HCT116 (cell line): ENCODE measurements at regions not wholly inside any gene's neighbourhood (a gene's known extent, or its start where the extent isn't known, plus 50 kb on each side); places are given as distances from the start of the nearest gene placed in this dataset.

Source experiments
- ATAC-seq: fragments of 200-7000 bp; cut with Tn5 transposase; 2 replicates; pipeline ENCODE4 v1.9.1; 2020; ENCODE audit warnings: mild to moderate bottlenecking, moderate library complexity
- BruUV-seq: library from RNA; stranded (reverse); fragments of 400-500 nt; replicated peaks from 2 replicates; lab custom pipeline; 2021; lab: Mats Ljungman, UMichigan
- CTCF ChIA-PET: fragments of 300-600 bp; sonication (Branson Sonifier 250); formaldehyde crosslinking; loops from one replicate; lab custom pipeline; 2021; ENCODE audit warnings: antibody characterized with exemption; lab: Charles Lee
- POLR2A ChIA-PET: fragments of 300-600, 350-600 bp; sonication (Branson Sonifier 250); formaldehyde crosslinking; loops from one replicate; lab custom pipeline; 2021; ENCODE audit warnings: antibody characterized with exemption; lab: Charles Lee
- RAD21 ChIA-PET, 2 experiments: fragments of 300-600 bp; sonication (Branson Sonifier 250); formaldehyde crosslinking; loops; one replicate each; lab custom pipeline; 2023; ENCODE audit warnings: low total read pairs in 2 of 2; ENCODE audit not compliant: uncharacterized antibody in 2 of 2, unreplicated experiment in 2 of 2, low non-redundant PET in 1 of 2; lab: Charles Lee
- DNase-seq: peaks from one replicate; pipeline ENCODE4 v3.0.0-alpha.2; 2010; ENCODE audit warnings: low read depth, low spot score
- H2AFZ ChIP-seq: fragments of 200-600 bp; shearing (Covaris generic), sonication (generic); 2 replicates; pipeline ENCODE4 v1.6.1; 2017; ENCODE audit warnings: low read depth, mixed run types, mixed read lengths, antibody characterized with exemption, low read length; ENCODE audit not compliant: poor library complexity, severe bottlenecking
- H3K27ac ChIP-seq: 2 replicates; pipeline ENCODE4 v1.5.1; 2012; ENCODE audit warnings: low read depth, low read length
- H3K27me3 ChIP-seq: fragments of 200-600 bp; sonication (generic); 2 replicates; pipeline ENCODE4 v1.6.1; 2016; ENCODE audit warnings: mixed run types, low read length, mixed read lengths; ENCODE audit not compliant: insufficient read depth
- H3K36me3 ChIP-seq, 2 experiments: fragments of 200-500 bp in 1 of 2; fragments of 200-600 bp in 1 of 2; sonication (Bioruptor generic) in 1 of 2; sonication (generic) in 1 of 2; 2 replicates each; pipeline versions ENCODE4 v1.5.1 to v1.6.1; 2014 to 2016; ENCODE audit warnings: low read length in 2 of 2, inconsistent platforms in 1 of 2, mixed read lengths in 1 of 2, mixed run types in 1 of 2; ENCODE audit not compliant: insufficient read depth in 2 of 2, control insufficient read depth in 1 of 2
- H3K4me1 ChIP-seq, 2 experiments: fragments of 200-600 bp in 1 of 2; sonication (generic) in 1 of 2; 2 replicates each; pipeline versions ENCODE4 v1.5.1 to v1.6.1; 2012 to 2017; ENCODE audit warnings: low read length in 2 of 2, inconsistent platforms in 1 of 2, mild to moderate bottlenecking in 1 of 2, mixed read lengths in 1 of 2, mixed run types in 1 of 2, moderate library complexity in 1 of 2; ENCODE audit not compliant: insufficient read depth in 2 of 2, control insufficient read depth in 1 of 2
- H3K4me2 ChIP-seq: fragments of 200-600 bp; sonication (generic); 2 replicates; pipeline ENCODE4 v1.6.1; 2017; ENCODE audit warnings: mixed run types, low read length, mixed read lengths
- H3K4me3 ChIP-seq, 2 experiments: fragments of 200-600 bp in 1 of 2; sonication (generic) in 1 of 2; replicated peaks in 1 of 2; 2 replicates each; pipeline ENCODE4 v1.5.1; 2011 to 2016; ENCODE audit warnings: low read length in 2 of 2, control low read depth in 1 of 2, low read depth in 1 of 2, mild to moderate bottlenecking in 1 of 2, mixed read lengths in 1 of 2, mixed run types in 1 of 2
- H3K79me2 ChIP-seq: fragments of 200-600 bp; sonication (generic); 2 replicates; pipeline ENCODE4 v1.6.1; 2017; ENCODE audit warnings: mild to moderate bottlenecking, mixed run types, low read length, moderate library complexity, mixed read lengths; ENCODE audit not compliant: insufficient read depth
- H3K9ac ChIP-seq: fragments of 200-600 bp; sonication (generic); 2 replicates; pipeline ENCODE4 v1.6.1; 2016; ENCODE audit warnings: low read length, mixed read lengths
- H3K9me2 ChIP-seq: fragments of 200-600 bp; sonication (generic), shearing (Covaris generic); 2 replicates; pipeline ENCODE4 v1.6.1; 2017; ENCODE audit warnings: mixed run types, mild to moderate bottlenecking, moderate library complexity; ENCODE audit not compliant: insufficient read depth
- H3K9me3 ChIP-seq, 2 experiments: fragments of 200-500 bp in 1 of 2; fragments of 200-600 bp in 1 of 2; sonication (Bioruptor generic) in 1 of 2; sonication (generic) in 1 of 2; 2 replicates each; pipeline ENCODE4 v1.6.1; 2014 to 2017; ENCODE audit warnings: low read length in 2 of 2, mixed read lengths in 2 of 2, inconsistent platforms in 1 of 2, low read depth in 1 of 2, mild to moderate bottlenecking in 1 of 2, mixed run types in 1 of 2, moderate library complexity in 1 of 2; ENCODE audit not compliant: control insufficient read depth in 1 of 2, insufficient read depth in 1 of 2
- H4K20me1 ChIP-seq: fragments of 200-600 bp; sonication (generic), shearing (Covaris generic); 2 replicates; pipeline ENCODE4 v1.6.1; 2017; ENCODE audit warnings: mixed run types, mild to moderate bottlenecking, moderate library complexity; ENCODE audit not compliant: insufficient read depth
- EGR1 ChIP-seq: IDR thresholded peaks from 2 replicates; pipeline ENCODE4 v1.6.1; 2012; ENCODE audit warnings: low read depth
- EZH2 ChIP-seq: fragments of 200-600 bp; sonication (generic); IDR thresholded peaks from 2 replicates; pipeline ENCODE4 v1.6.1; 2017; ENCODE audit warnings: antibody characterized with exemption, mixed run types
- REST ChIP-seq: IDR thresholded peaks from 2 replicates; pipeline ENCODE4 v1.6.1; 2012; ENCODE audit warnings: low read depth
- SIN3A ChIP-seq: IDR thresholded peaks from 2 replicates; pipeline ENCODE4 v1.6.1; 2012; ENCODE audit warnings: low read depth
- SRF ChIP-seq: IDR thresholded peaks from 2 replicates; pipeline ENCODE4 v1.6.1; 2012; ENCODE audit warnings: low read depth
- ZBTB33 ChIP-seq: IDR thresholded peaks from 2 replicates; pipeline ENCODE4 v1.6.1; 2011; ENCODE audit warnings: mild to moderate bottlenecking, low read length, moderate library complexity; ENCODE audit not compliant: insufficient replicate concordance; ENCODE audit errors: extremely low read depth
- intact Hi-C: fragments of 100-400 bp; cut with micrococcal nuclease; formaldehyde crosslinking; loops from 2 replicates; pipeline ENCODE4 v1.10.0; 2022
- TF ChIP-seq, protein P1 (sequence below), 3 experiments: fragments of 200-600 bp in 1 of 3; sonication (generic) in 1 of 3; IDR thresholded peaks in 2 of 3; conservative IDR thresholded peaks in 1 of 3; 2 replicates each; pipeline ENCODE4 v1.5.1; 2012 to 2017; ENCODE audit warnings: low read depth in 2 of 3, low read length in 2 of 3, antibody characterized with exemption in 1 of 3, borderline replicate concordance in 1 of 3, control low read depth in 1 of 3, mild to moderate bottlenecking in 1 of 3, mixed read lengths in 1 of 3, mixed run types in 1 of 3, moderate library complexity in 1 of 3; ENCODE audit not compliant: insufficient read depth in 1 of 3

- intact Hi-C loops, result no loop called here
- ATAC-seq (no peak), DNase-seq (no peak)
- Histone ChIP-seq H4K20me1 (no peaks in the 10 kb centered on the region), H3K4me3 (no peak overlapping the region), H3K9me3 (no peaks in the 10 kb centered on the region), H3K4me1 (no peaks in the 10 kb centered on the region), H3K27me3 (no peaks in the 10 kb centered on the region), H3K9ac (no peak overlapping the region), H2AFZ (no peak overlapping the region), H3K4me2 (no peak overlapping the region), H3K27ac (no peak overlapping the region), H3K36me3 (no peaks in the 10 kb centered on the region), H3K79me2 (no peaks in the 10 kb centered on the region), H3K9me2 (no peaks in the 10 kb centered on the region)
- CTCF ChIA-PET, result no interaction called here
- POLR2A ChIA-PET, result no interaction called here
- RAD21 ChIA-PET, result no interaction called here
- TF ChIP-seq EGR1 (no peak), REST (no peak), SIN3A (no peak)
- BruUV-seq, result no TSS peak
Measured at GRCh38 chrX:125782184-125782583, 383.9 kb downstream of the DCAF12L2 start.

- Histone ChIP-seq H3K36me3 (no peaks in the 10 kb centered on the region), H3K9ac (no peak overlapping the region), H3K9me3 (no peaks in the 10 kb centered on the region), H3K4me3 (no peak overlapping the region), H4K20me1 (no peaks in the 10 kb centered on the region), H2AFZ (no peak overlapping the region), H3K4me2 (no peak overlapping the region), H3K79me2 (no peaks in the 10 kb centered on the region), H3K27me3 (no peaks in the 10 kb centered on the region), H3K27ac (no peak overlapping the region), H3K9me2 (no peaks in the 10 kb centered on the region), H3K4me1 (no peaks in the 10 kb centered on the region)
- POLR2A ChIA-PET, result no interaction called here
- no peak for ATAC-seq
- intact Hi-C loops, result no loop called here
- DNase-seq, result no peak
- CTCF ChIA-PET, result no interaction called here
- no TSS peak for BruUV-seq
- RAD21 ChIA-PET, result no interaction called here
- TF ChIP-seq EZH2, result no peak
- no peak for TF ChIP-seq EGR1
- no peak for TF ChIP-seq ZBTB33
- TF ChIP-seq, protein P1, sequence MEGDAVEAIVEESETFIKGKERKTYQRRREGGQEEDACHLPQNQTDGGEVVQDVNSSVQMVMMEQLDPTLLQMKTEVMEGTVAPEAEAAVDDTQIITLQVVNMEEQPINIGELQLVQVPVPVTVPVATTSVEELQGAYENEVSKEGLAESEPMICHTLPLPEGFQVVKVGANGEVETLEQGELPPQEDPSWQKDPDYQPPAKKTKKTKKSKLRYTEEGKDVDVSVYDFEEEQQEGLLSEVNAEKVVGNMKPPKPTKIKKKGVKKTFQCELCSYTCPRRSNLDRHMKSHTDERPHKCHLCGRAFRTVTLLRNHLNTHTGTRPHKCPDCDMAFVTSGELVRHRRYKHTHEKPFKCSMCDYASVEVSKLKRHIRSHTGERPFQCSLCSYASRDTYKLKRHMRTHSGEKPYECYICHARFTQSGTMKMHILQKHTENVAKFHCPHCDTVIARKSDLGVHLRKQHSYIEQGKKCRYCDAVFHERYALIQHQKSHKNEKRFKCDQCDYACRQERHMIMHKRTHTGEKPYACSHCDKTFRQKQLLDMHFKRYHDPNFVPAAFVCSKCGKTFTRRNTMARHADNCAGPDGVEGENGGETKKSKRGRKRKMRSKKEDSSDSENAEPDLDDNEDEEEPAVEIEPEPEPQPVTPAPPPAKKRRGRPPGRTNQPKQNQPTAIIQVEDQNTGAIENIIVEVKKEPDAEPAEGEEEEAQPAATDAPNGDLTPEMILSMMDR (IDR thresholded peaks at IDR 0.05 in 2 of 3, conservative IDR thresholded peaks at IDR 0.05 in 1 of 3; ENCODE audit: borderline replicate concordance in 1 of 3, insufficient read depth in 1 of 3, low read depth in 2 of 3, low read length in 2 of 3), result no peak
- TF ChIP-seq SIN3A, result no peak
- TF ChIP-seq SRF, result no peak
- TF ChIP-seq REST, result no peak
Measured at GRCh38 chrX:125786316-125786715, 379.8 kb downstream of the DCAF12L2 start.
